ENCODE measurements at regions not wholly inside any gene's neighbourhood (a gene's known extent, or its start where the extent isn't known, plus 50 kb on each side); places are given as distances from the start of the nearest gene placed in this dataset.

DNA sequence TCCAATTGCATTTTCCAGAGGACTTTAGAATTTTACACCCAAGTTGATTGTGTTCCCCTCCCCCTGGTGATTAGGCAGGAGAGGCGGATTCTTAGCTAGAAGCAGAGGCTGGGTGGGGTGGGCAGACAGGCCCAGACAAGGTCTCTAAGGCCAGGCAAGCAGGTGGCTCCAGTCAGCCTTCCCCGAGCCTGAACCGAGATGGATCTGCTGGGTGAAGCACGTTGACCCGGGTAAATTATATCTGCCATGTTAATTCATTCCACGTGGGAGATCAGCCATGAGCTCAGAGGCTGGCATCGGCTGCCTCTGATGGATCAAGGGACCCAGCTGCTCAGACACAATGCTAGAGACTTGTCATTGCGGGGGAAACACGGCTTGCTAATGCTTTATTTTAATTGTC lies 159.5 kb upstream of the MAFB start:
- TF ChIP-seq, protein P1, sequence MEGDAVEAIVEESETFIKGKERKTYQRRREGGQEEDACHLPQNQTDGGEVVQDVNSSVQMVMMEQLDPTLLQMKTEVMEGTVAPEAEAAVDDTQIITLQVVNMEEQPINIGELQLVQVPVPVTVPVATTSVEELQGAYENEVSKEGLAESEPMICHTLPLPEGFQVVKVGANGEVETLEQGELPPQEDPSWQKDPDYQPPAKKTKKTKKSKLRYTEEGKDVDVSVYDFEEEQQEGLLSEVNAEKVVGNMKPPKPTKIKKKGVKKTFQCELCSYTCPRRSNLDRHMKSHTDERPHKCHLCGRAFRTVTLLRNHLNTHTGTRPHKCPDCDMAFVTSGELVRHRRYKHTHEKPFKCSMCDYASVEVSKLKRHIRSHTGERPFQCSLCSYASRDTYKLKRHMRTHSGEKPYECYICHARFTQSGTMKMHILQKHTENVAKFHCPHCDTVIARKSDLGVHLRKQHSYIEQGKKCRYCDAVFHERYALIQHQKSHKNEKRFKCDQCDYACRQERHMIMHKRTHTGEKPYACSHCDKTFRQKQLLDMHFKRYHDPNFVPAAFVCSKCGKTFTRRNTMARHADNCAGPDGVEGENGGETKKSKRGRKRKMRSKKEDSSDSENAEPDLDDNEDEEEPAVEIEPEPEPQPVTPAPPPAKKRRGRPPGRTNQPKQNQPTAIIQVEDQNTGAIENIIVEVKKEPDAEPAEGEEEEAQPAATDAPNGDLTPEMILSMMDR (IDR thresholded peaks at IDR 0.05), result no peak
- TF ChIP-seq POLR2A (IDR thresholded peaks at IDR 0.05), result no peak
